ENCODE measurements at regions not wholly inside any gene's neighbourhood (a gene's known extent, or its start where the extent isn't known, plus 50 kb on each side); places are given as distances from the start of the nearest gene placed in this dataset.

DNA sequence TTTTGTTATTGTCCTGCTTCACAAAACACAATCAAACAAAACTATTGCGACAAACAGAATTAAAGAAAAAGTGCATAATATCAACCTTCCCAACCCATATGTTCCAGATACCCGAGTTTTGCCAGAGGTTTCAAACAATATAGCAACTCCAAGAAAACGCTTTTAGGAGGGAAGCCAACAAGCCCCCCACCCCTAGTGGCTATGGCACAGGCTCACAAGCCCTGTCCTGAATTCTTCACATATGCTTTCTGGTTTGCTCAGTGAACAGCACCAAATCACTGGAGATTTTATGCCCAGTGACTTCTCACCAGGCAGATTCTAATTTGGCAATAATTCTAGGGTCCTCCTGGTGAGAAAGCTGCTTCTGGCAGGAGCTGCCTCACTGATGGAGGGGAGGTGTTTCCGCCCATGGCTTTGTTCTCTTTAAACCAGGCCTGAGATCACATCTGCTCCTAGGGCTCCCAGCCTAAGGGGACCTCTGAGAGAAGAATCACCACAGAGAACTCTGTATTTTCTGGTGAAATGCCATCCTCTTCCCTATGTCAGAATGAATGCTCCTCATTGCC is 1982.4 kb downstream of the EFNA5 start:
- 0 out of 2 replicates have a peak, but pooled peaks have one; percentile 28 for TF ChIP-seq NFIC (IDR thresholded peaks at IDR 0.05)
- no peak for TF ChIP-seq CREB1 (IDR thresholded peaks at IDR 0.05; ENCODE audit: low read depth)

DNA sequence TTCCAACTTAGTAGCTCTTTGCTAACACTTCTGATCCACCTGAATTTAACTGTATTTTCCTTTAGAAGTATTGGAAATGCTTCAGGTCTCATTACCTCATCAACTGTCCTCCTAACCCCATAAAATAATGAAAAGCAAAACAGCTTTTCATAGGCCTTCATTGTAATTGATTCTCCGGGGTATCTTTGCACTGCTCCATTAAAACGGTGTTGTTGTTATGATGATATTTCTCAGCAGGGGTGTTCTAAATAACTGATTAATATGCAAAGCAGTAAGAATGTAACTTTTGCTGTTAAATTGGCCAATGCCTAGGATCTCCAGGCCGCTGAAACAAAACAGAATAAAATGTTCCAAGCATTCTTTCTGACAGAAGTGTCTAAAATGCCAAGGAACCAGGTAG is 1983.2 kb downstream of the EFNA5 start:
- TF ChIP-seq ZBTB7A (IDR thresholded peaks at IDR 0.05; ENCODE audit: low read depth) (no peak), TAF1 (IDR thresholded peaks at IDR 0.05; ENCODE audit: low read depth) (no peak), RAD21 (IDR thresholded peaks at IDR 0.05; ENCODE audit: low read depth) (no peak), TEAD4 (IDR thresholded peaks at IDR 0.05) (no peak), YY1 (IDR thresholded peaks at IDR 0.05; ENCODE audit: low read depth) (no peak), EGR1 (IDR thresholded peaks at IDR 0.05) (no peak), CEBPB (IDR thresholded peaks at IDR 0.05) (no peak), TCF12 (IDR thresholded peaks at IDR 0.05; ENCODE audit: low read depth) (no peak), FOXM1 (IDR thresholded peaks at IDR 0.05; ENCODE audit: borderline replicate concordance, low read depth) (no peak), NFIC (IDR thresholded peaks at IDR 0.05) (no peak), CREB1 (IDR thresholded peaks at IDR 0.05; ENCODE audit: low read depth) (no peak), EP300 (IDR thresholded peaks at IDR 0.05; ENCODE audit: borderline replicate concordance) (no peak)
- TF ChIP-seq, protein P1, sequence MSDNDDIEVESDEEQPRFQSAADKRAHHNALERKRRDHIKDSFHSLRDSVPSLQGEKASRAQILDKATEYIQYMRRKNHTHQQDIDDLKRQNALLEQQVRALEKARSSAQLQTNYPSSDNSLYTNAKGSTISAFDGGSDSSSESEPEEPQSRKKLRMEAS (IDR thresholded peaks at IDR 0.05) = no peak
- TF ChIP-seq, protein P2, sequence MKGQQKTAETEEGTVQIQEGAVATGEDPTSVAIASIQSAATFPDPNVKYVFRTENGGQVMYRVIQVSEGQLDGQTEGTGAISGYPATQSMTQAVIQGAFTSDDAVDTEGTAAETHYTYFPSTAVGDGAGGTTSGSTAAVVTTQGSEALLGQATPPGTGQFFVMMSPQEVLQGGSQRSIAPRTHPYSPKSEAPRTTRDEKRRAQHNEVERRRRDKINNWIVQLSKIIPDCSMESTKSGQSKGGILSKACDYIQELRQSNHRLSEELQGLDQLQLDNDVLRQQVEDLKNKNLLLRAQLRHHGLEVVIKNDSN (IDR thresholded peaks at IDR 0.05) = no peak
- TF ChIP-seq, protein P3, sequence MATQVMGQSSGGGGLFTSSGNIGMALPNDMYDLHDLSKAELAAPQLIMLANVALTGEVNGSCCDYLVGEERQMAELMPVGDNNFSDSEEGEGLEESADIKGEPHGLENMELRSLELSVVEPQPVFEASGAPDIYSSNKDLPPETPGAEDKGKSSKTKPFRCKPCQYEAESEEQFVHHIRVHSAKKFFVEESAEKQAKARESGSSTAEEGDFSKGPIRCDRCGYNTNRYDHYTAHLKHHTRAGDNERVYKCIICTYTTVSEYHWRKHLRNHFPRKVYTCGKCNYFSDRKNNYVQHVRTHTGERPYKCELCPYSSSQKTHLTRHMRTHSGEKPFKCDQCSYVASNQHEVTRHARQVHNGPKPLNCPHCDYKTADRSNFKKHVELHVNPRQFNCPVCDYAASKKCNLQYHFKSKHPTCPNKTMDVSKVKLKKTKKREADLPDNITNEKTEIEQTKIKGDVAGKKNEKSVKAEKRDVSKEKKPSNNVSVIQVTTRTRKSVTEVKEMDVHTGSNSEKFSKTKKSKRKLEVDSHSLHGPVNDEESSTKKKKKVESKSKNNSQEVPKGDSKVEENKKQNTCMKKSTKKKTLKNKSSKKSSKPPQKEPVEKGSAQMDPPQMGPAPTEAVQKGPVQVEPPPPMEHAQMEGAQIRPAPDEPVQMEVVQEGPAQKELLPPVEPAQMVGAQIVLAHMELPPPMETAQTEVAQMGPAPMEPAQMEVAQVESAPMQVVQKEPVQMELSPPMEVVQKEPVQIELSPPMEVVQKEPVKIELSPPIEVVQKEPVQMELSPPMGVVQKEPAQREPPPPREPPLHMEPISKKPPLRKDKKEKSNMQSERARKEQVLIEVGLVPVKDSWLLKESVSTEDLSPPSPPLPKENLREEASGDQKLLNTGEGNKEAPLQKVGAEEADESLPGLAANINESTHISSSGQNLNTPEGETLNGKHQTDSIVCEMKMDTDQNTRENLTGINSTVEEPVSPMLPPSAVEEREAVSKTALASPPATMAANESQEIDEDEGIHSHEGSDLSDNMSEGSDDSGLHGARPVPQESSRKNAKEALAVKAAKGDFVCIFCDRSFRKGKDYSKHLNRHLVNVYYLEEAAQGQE (IDR thresholded peaks at IDR 0.05; ENCODE audit: low read depth) = no peak

DNA sequence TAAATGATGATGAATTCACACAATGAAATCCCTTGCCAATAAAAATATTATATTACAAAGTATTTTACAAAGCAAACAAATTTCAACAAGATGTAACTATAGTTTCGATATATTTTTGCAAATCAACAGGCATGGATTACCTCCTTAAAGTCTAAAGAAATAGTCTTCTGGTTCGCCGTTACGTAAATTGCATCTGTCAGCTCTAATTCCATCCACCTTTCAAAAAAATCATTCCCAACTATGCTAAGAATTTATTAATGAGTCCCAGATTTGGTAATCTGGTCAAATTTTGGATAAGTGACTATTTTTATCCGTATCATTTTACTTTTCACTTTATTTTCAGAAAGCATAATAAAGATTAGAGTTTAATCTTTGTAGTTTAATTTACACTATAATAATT is 1984.9 kb downstream of the EFNA5 start:
- TF ChIP-seq CREB1 (IDR thresholded peaks at IDR 0.05; ENCODE audit: low read depth) (no peak), NFIC (IDR thresholded peaks at IDR 0.05) (no peak)
- TF ChIP-seq, protein P1 (IDR thresholded peaks at IDR 0.05) = no peak

DNA sequence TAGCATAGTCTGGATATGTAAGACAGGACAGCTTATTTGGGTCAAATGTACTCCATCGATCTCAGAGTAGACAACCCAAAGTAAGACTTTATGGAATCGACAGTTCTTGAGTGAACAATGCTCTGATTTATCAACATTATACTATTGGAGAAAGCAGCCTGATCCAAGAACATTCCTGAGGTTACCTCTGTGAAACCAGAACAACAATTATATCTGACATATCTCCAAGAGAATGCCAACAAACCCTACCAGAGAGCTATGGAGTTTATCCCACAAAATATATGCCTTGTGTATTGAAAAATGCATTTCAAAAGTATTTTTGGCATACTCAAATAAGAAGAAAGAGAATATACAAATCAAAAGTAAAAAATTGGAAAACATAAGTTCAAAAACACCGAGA is 1985.9 kb downstream of the EFNA5 start:
- TF ChIP-seq TAF1 (IDR thresholded peaks at IDR 0.05; ENCODE audit: low read depth) (no peak), EP300 (IDR thresholded peaks at IDR 0.05; ENCODE audit: borderline replicate concordance) (no peak), NFIC (IDR thresholded peaks at IDR 0.05) (no peak), FOXM1 (IDR thresholded peaks at IDR 0.05; ENCODE audit: borderline replicate concordance, low read depth) (no peak), TCF12 (IDR thresholded peaks at IDR 0.05; ENCODE audit: low read depth) (no peak), CEBPB (IDR thresholded peaks at IDR 0.05) (no peak), TEAD4 (IDR thresholded peaks at IDR 0.05) (no peak)
- TF ChIP-seq, protein P1 (IDR thresholded peaks at IDR 0.05) = no peak
- TF ChIP-seq, protein P3 (IDR thresholded peaks at IDR 0.05; ENCODE audit: low read depth) = no peak

DNA sequence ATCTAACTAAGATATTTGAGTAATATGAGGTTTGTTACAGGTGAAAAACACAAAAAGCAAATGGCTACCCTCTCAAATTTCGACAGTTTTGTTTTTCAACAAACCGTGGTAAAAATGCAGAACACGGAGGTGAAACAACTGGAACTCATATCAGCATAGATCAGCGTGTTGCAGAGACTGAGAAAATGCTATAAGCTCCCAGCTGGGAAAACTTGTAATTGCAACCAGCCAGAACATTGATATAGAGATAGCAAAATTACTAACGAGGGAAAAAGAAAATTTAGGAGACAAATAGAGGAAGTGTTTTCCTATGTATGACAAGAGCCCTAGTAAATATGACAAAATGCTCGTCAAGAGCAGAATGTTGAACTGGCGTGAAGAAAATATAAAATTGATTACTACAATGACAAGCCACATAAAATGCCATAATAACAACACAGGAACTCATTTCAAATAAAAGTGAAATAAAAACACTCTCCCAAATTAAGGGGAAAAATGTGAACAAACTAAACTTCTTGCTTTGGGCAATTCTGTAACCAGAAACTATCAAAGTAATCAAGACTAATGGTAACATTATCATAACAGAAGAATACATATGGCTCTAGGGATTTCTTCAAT is 1989.8 kb downstream of the EFNA5 start:
- TF ChIP-seq EP300 (IDR thresholded peaks at IDR 0.05; ENCODE audit: borderline replicate concordance) = no peak

DNA sequence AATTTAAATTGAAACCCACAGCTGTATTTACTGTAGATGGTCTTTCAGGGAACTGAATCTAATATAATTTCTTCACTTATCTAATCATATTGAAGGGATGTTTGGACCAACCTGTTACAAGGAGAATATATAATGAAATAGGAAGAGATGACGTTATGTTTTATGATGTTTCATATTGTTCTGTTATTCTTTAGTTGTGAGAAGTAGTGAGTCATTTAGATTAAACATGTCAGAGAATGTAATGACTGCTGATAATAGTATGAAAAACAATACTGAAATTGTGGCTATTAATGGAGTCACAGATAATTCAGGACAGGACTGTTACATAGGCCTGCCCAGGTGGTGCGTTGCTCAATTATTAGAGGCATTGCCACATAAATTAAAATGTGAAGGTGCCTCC is 1993.4 kb downstream of the EFNA5 start:
- TF ChIP-seq, protein P2 (IDR thresholded peaks at IDR 0.05) = no peak
- TF ChIP-seq ZBTB7A (IDR thresholded peaks at IDR 0.05; ENCODE audit: low read depth) (no peak), CREB1 (IDR thresholded peaks at IDR 0.05; ENCODE audit: low read depth) (no peak), RAD21 (IDR thresholded peaks at IDR 0.05; ENCODE audit: low read depth) (no peak), EP300 (IDR thresholded peaks at IDR 0.05; ENCODE audit: borderline replicate concordance) (no peak), EGR1 (IDR thresholded peaks at IDR 0.05) (no peak), NFIC (IDR thresholded peaks at IDR 0.05) (no peak), TAF1 (IDR thresholded peaks at IDR 0.05; ENCODE audit: low read depth) (no peak), FOXM1 (IDR thresholded peaks at IDR 0.05; ENCODE audit: borderline replicate concordance, low read depth) (no peak), TEAD4 (IDR thresholded peaks at IDR 0.05) (no peak), YY1 (IDR thresholded peaks at IDR 0.05; ENCODE audit: low read depth) (no peak), TCF12 (IDR thresholded peaks at IDR 0.05; ENCODE audit: low read depth) (no peak), CEBPB (IDR thresholded peaks at IDR 0.05) (no peak)
- TF ChIP-seq, protein P3 (IDR thresholded peaks at IDR 0.05; ENCODE audit: low read depth) = no peak
- TF ChIP-seq, protein P1 (IDR thresholded peaks at IDR 0.05) = no peak
